ENCODE measurements at regions not wholly inside any gene's neighbourhood (a gene's known extent, or its start where the extent isn't known, plus 50 kb on each side); places are given as distances from the start of the nearest gene placed in this dataset.

DNA sequence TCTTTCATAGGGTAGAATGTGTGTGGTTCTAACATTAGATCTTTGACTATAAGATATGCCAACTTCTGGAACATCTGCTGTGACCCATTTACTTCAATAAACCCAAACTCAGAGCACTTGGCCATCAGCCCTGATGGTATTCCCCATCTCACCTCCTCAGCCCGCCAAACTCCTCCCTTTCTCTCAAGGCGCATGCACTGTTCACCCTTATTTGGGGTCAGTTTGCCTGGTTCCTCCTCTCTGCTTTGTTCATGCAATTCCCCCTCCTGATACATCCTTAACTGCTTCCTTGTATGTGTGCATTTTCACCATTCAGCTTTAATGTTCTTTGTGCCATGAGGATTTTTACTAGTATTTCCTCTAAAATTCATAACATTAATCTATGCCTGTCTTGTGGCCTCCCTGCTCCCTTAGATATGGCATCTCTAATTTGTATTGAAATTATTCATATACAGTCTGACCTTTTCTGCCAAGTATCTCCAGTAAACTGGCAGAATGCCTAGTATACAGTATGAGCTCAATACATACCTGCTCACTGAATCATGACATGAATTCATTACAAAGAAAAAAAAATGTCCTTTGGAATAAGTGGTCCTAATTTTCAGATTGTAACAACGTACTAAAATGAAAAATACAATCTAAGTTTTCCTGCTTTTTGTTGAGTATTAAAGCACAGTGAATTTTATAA, 336.8 kb upstream of the IGFBP3 start:
- no peak for DNase-seq

- no peak for DNase-seq
Measured at GRCh38 chr7:46256870-46257661, 336.0 kb upstream of the IGFBP3 start.

DNA sequence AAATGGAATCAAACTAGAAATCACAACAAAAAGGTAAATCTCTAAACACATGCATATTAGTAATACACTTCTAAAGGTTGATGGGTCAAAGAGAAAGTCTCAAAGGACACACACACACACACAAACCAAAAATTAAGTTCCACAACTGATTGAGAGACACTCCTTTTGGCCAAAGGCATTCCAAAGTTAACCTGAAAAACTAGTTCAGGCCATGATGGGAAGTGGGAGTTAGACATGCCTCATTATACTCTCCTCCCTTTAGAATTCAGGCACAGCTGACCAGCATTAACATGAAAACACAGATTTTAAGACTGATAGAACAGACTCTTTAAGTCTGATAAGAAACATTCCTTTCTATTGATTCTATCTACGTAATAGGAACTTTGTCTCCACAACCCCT, 332.4 kb upstream of the IGFBP3 start:
- no peak for DNase-seq

DNA sequence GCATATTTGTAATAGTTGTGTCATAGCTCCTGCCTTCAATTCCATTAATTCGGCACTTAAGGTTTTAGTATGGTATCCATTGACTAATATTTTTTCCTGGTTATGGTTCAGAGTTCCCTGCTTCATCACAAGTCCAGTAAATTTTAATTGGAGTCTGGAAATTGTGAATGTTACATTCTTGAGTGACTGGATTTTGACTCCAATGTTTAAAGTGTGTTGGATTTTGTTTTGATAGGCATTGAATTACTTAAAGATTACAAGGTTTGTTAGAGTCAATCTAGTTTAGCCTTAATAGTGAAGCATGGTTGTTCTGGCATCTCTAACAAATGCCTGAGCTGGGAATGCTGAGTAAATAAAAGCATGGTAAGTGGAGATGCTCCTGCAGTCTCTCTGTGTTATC, 326.6 kb upstream of the IGFBP3 start:
- DNase-seq = no peak

DNA sequence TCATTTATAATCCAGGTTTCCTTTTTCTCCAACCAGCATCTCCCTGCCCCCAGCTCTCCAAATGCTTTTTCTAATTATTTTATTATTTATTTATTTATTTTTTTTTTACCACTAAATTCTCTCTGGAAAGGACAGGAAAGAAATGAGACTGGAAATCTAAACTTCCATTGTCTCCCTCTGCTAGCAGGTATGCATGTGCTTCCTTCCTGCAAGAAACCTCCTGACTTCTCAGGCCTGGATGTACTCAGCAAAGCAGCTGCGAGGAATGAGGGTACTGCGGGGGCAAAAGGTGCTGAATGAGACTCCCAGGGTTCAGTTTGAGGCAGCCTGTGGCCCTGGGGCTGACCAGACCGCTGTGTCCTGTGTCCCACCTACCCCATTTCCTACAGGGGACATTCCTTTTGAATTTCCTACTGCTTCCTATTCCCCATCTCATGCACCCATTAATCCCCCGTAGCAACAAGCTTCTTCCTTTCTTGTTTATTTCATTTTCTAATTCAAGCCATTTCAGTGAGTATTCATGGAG, 324.6 kb upstream of the IGFBP3 start:
- no peak for DNase-seq

- DNase-seq = no peak
Measured at GRCh38 chr7:46244757-46245156, 323.7 kb upstream of the IGFBP3 start.

DNA sequence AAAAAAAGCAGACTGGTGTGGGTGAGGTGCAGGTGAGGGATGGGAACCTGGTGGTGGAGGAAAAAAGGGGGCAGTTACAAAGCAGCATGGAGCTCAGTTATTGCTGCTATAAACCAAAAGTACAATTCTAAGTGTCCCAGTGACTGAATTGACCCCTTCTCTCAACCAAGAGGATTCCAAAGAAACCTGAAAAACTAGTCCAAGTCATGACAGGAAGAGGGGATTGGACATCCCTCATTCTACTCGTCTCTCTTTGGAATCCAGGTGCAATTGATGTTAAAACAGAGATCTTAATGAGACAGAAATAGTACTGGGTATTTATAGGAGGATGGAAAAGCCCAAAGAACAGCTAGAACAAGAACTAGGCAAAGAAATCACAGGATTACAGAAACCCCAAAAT, 322.3 kb upstream of the IGFBP3 start:
- no peak for DNase-seq

DNA sequence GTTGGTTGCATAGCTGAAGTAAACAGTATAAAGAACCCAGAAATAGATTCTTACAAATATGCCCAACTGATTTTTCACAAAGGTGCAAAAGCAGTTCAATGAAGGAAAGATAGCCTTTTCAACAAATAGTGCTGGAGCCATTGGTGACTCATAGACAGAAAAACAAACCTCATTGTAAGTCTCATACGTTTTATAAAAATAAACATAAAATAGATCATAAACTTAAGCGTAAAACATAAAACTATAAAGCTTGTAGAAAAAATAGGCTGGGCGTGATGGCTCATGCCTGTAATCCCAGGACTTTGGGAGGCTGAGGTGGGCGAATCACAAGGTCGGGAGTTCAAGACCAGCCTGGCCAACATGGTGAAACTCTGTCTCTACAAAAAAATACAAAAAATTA, 318.8 kb upstream of the IGFBP3 start:
- no peak for DNase-seq

- no peak for DNase-seq
Measured at GRCh38 chr7:46237466-46237865, 316.4 kb upstream of the IGFBP3 start.

DNA sequence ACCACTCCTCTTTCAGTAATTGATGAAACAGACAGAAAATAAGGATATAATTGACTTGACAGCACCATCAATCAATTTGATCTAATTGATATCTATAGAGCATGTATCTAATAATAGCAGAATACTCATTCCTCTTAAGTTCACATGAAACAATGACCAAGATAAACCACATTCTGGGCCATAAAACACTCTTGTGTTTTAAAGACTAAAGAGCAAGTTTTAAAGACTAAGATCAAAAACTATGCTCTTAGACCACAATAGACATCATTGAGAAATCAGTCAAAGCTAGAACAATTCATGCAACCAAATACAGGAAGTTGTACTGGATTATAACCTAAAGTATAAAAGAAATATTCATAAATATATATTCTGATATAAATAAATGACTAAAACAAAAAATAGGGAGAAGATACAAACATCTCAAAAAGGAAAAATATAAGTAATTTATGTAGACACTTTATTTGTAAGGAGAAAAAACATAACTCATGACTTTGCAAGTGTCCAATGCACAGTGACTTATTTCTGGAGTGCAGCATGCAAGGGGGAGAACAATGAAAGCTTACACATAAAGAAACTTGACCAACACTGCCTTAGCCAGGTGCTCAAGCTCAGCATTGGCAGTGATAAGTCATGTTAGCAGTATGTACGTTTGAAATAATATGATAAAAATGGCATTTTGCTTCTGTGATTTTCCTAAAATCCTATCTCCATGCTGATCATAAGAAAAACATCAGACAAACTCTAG, 312.7 kb upstream of the IGFBP3 start:
- no peak for DNase-seq

- no peak for DNase-seq
Measured at GRCh38 chr7:46230990-46231305, 309.9 kb upstream of the IGFBP3 start.

- DNase-seq = no peak
Measured at GRCh38 chr7:46230298-46230989, 309.4 kb upstream of the IGFBP3 start.

GRCh38 chr7:46229409-46229808, 308.3 kb upstream of the IGFBP3 start:
- DNase-seq = no peak

DNA sequence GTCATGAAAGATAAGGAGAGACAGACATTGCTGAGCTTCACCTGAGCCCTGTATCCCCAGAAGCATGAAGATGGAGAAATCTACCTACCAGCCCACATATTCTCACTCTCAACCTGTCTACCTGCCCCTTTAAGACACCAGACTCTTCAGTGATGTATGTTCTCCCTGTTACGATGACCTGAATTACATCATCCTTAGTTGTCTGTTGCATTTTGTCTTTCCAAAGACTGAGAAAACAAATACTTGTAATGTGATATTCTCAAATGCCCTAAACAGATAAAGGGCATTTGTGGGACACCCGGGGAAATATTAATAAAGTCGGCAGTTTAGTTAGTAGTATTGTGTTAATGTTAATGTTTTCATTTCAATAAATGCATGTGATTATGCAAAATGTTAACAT, 305.8 kb upstream of the IGFBP3 start:
- DNase-seq = no peak

DNA sequence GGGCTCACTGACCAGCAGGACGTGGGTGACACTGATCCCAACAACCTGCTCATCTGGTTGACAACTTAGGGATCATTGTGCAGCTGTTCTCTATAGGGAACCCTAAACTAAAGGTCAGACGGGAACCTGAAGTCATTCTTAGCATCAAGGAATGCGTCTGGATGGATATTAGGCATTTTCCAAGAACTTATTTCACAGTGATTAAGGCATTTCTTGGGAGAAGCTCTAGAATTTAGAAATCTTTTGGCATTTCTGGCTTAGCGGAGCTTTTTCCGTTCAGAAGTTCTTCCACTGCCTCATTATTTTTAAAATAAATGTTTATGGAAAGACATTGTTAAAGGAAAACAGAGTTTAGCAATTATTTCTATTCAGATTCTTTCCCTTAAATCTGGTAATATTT, 303.3 kb upstream of the IGFBP3 start:
- no peak for DNase-seq

- DNase-seq = no peak
Measured at GRCh38 chr7:46220066-46220630, 299.1 kb upstream of the IGFBP3 start.

- no peak for DNase-seq
Measured at GRCh38 chr7:46218461-46219200, 297.6 kb upstream of the IGFBP3 start.

DNA sequence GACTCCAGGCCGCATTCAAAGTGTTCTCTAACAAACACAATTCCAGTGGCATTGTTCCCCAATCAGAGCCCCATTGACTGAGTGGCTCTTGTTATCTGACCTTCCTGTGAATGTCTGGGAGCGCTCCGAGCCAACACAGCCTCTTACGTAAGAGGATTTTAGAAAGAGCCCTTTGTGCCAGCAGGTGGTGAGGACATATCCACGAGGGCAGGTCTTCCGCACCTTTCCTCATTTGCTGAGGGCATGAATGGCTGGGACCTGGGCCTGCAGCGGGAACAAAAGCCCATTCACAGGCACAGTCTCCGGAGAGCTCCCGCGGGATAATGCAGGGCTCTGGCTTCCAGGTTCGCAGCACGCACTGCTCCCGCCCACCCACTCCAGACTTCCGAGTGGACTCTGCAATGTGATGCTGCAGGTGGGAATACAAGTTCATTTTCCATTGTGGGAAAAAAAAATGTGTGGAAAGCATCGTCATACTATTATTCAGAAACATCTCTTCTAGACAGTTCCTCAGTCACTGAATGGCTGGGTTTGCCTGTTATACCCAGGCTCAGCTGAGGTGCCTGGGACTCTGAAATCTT, 295.0 kb upstream of the IGFBP3 start:
- peak; percentile 30 for DNase-seq

GRCh38 chr7:46214526-46214925, 293.5 kb upstream of the IGFBP3 start:
- DNase-seq = no peak

DNA sequence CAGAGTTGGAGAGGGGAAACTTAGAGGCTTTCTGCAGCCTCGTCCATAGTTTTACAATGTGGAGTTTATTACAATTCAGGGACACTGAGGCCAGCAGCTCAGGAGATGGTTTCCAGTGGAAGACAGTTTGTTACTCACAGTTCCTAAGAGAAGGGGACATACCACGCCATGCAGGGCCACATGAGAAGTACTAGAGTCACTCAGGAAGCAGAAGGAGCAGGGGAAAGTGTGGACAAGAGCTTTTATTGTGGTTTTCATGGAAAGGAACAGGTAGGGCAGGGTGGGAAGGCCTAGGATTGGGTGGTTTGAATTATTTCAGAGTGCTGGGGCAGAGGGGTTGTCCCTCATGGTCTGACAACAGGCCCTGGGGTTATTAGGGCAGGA, 292.1 kb upstream of the IGFBP3 start:
- DNase-seq = no peak

DNA sequence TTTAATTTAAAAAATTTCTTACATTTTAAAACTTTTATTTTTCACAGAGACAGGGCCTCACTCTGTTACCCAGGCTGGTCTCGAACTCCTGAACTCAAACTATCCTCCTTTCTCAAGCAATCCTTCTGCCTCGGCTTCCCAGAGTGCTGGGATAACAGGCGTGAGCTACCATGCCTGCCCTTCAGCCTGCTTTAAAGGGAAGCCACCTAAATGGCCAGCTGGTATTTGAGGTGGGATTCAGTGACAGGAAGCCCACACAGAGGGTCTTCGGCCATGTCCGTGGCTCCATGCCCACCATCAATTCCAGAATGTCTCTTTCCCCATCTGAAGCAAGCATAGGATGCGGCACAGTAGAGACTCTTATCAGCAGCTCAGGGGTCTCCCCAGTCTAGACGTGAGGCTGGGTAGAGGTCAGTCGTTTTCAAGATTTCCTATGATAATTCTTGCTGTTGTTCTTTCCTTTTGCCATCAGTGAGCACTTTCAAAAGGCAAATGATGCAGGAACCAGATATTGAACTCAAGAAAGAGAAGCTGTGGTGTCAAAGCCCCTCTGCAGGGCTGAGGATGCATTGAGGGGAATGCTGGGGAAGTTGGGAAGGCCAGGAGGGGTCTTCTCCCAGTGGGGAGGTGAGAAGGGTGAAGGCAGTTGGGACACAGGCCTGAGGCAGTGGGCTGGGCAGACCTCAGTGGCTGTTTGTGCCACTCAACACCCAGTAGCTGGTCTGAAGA, 291.5 kb upstream of the IGFBP3 start:
- no peak for DNase-seq
